ENCODE measurements at regions not wholly inside any gene's neighbourhood (a gene's known extent, or its start where the extent isn't known, plus 50 kb on each side); places are given as distances from the start of the nearest gene placed in this dataset.

- no peak for DNase-seq (ENCODE audit: low read depth in 3 of 3)
Observed at GRCh38 chr1:218983433-218983832, 190.2 kb upstream of the LYPLAL1 start.

- DNase-seq (ENCODE audit: low read depth in 3 of 3): no peak
Observed at GRCh38 chr1:218983848-218984247, 189.8 kb upstream of the LYPLAL1 start.

- no peak for DNase-seq (ENCODE audit: low read depth in 3 of 3)
Observed at GRCh38 chr1:218985424-218985984, 188.2 kb upstream of the LYPLAL1 start.

GRCh38 chr1:218986816-218987215 lies 186.9 kb upstream of the LYPLAL1 start:
- no peak for DNase-seq (ENCODE audit: low read depth in 3 of 3)

- DNase-seq (ENCODE audit: low read depth in 3 of 3): no peak
Observed at GRCh38 chr1:218990019-218990418, 183.7 kb upstream of the LYPLAL1 start.

GRCh38 chr1:218991089-218991488 lies 182.6 kb upstream of the LYPLAL1 start:
- DNase-seq (ENCODE audit: low read depth in 3 of 3): no peak

- DNase-seq (ENCODE audit: low read depth in 3 of 3): no peak
Observed at GRCh38 chr1:218994615-218995014, 179.1 kb upstream of the LYPLAL1 start.

- no peak for DNase-seq (ENCODE audit: low read depth in 3 of 3)
Observed at GRCh38 chr1:218995091-218995665, 178.5 kb upstream of the LYPLAL1 start.

- no peak for DNase-seq (ENCODE audit: low read depth in 3 of 3)
Observed at GRCh38 chr1:218996362-218996761, 177.3 kb upstream of the LYPLAL1 start.

GRCh38 chr1:219000005-219000404 lies 173.7 kb upstream of the LYPLAL1 start:
- DNase-seq (ENCODE audit: low read depth in 3 of 3): no peak

GRCh38 chr1:219000631-219001030 lies 173.0 kb upstream of the LYPLAL1 start:
- DNase-seq (ENCODE audit: low read depth in 3 of 3): no peak

- DNase-seq (ENCODE audit: low read depth in 3 of 3): no peak
Observed at GRCh38 chr1:219010720-219011119, 163.0 kb upstream of the LYPLAL1 start.

GRCh38 chr1:219020386-219020785 lies 153.3 kb upstream of the LYPLAL1 start:
- DNase-seq (ENCODE audit: low read depth in 3 of 3): no peak

- no peak for DNase-seq (ENCODE audit: low read depth in 3 of 3)
Observed at GRCh38 chr1:219020846-219021245, 152.8 kb upstream of the LYPLAL1 start.

GRCh38 chr1:219027146-219027673 lies 146.5 kb upstream of the LYPLAL1 start:
- DNase-seq (ENCODE audit: low read depth in 3 of 3): no peak

GRCh38 chr1:219031809-219032208 lies 141.9 kb upstream of the LYPLAL1 start:
- no peak for DNase-seq (ENCODE audit: low read depth in 3 of 3)

- DNase-seq (ENCODE audit: low read depth in 3 of 3): no peak
Observed at GRCh38 chr1:219038398-219038797, 135.3 kb upstream of the LYPLAL1 start.

- DNase-seq (ENCODE audit: low read depth in 3 of 3): no peak
Observed at GRCh38 chr1:219039017-219039681, 134.5 kb upstream of the LYPLAL1 start.

GRCh38 chr1:219039682-219040154 lies 134.0 kb upstream of the LYPLAL1 start:
- DNase-seq (ENCODE audit: low read depth in 3 of 3): no peak

GRCh38 chr1:219040291-219040690 lies 133.4 kb upstream of the LYPLAL1 start:
- DNase-seq (ENCODE audit: low read depth in 3 of 3): no peak

GRCh38 chr1:219041141-219041540 lies 132.5 kb upstream of the LYPLAL1 start:
- no peak for DNase-seq (ENCODE audit: low read depth in 3 of 3)

- no peak for DNase-seq (ENCODE audit: low read depth in 3 of 3)
Observed at GRCh38 chr1:219041818-219042217, 131.9 kb upstream of the LYPLAL1 start.

GRCh38 chr1:219042769-219043168 lies 130.9 kb upstream of the LYPLAL1 start:
- no peak for DNase-seq (ENCODE audit: low read depth in 3 of 3)
